Endothelial cell (in vitro differentiated cells): ENCODE measurements at regions not wholly inside any gene's neighbourhood (a gene's known extent, or its start where the extent isn't known, plus 50 kb on each side); places are given as distances from the start of the nearest gene placed in this dataset.

Source experiments
- DNase-seq: peaks from one replicate; pipeline ENCODE4 v3.0.0; 2021; ENCODE audit warnings: low spot score
- H3K27ac Mint-ChIP-seq: one replicate; pipeline ENCODE4 v1.8.0; 2021; ENCODE audit warnings: mixed read lengths, inconsistent platforms; ENCODE audit not compliant: unreplicated experiment
- H3K27me3 Mint-ChIP-seq: one replicate; pipeline ENCODE4 v1.8.0; 2021; ENCODE audit warnings: mild to moderate bottlenecking, moderate library complexity, mixed read lengths, inconsistent platforms; ENCODE audit not compliant: unreplicated experiment
- H3K36me3 Mint-ChIP-seq: one replicate; pipeline ENCODE4 v1.8.0; 2021; ENCODE audit warnings: mild to moderate bottlenecking, low read depth, mixed read lengths, inconsistent platforms; ENCODE audit not compliant: unreplicated experiment
- H3K4me1 Mint-ChIP-seq: one replicate; pipeline ENCODE4 v1.8.0; 2021; ENCODE audit warnings: mild to moderate bottlenecking, mixed read lengths, inconsistent platforms; ENCODE audit not compliant: unreplicated experiment
- H3K4me3 Mint-ChIP-seq: one replicate; pipeline ENCODE4 v1.8.0; 2021; ENCODE audit warnings: mild to moderate bottlenecking, mixed read lengths, inconsistent platforms; ENCODE audit not compliant: unreplicated experiment
- H3K9me3 Mint-ChIP-seq: one replicate; pipeline ENCODE4 v1.8.0; 2021; ENCODE audit warnings: mixed read lengths, inconsistent platforms; ENCODE audit not compliant: unreplicated experiment
- TF ChIP-seq, protein P1 (sequence below): fragments of 200-600 bp; sonication (generic); IDR thresholded peaks from one replicate; pipeline ENCODE4 v1.5.0; 2021; ENCODE audit warnings: antibody characterized with exemption; ENCODE audit not compliant: unreplicated experiment

- DNase-seq, result no peak
- TF ChIP-seq, protein P1, sequence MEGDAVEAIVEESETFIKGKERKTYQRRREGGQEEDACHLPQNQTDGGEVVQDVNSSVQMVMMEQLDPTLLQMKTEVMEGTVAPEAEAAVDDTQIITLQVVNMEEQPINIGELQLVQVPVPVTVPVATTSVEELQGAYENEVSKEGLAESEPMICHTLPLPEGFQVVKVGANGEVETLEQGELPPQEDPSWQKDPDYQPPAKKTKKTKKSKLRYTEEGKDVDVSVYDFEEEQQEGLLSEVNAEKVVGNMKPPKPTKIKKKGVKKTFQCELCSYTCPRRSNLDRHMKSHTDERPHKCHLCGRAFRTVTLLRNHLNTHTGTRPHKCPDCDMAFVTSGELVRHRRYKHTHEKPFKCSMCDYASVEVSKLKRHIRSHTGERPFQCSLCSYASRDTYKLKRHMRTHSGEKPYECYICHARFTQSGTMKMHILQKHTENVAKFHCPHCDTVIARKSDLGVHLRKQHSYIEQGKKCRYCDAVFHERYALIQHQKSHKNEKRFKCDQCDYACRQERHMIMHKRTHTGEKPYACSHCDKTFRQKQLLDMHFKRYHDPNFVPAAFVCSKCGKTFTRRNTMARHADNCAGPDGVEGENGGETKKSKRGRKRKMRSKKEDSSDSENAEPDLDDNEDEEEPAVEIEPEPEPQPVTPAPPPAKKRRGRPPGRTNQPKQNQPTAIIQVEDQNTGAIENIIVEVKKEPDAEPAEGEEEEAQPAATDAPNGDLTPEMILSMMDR, result no peak
- Mint-ChIP-seq H3K4me1 (no peaks in the 10 kb centered on the region), H3K27ac (no peak overlapping the region), H3K36me3 (no peaks in the 10 kb centered on the region), H3K27me3 (no peaks in the 10 kb centered on the region), H3K9me3 (no peaks in the 10 kb centered on the region), H3K4me3 (no peak overlapping the region)
These were observed 124.8 kb downstream of the TMTC3 start for GRCh38 chr12:88266806-88267360.

DNA sequence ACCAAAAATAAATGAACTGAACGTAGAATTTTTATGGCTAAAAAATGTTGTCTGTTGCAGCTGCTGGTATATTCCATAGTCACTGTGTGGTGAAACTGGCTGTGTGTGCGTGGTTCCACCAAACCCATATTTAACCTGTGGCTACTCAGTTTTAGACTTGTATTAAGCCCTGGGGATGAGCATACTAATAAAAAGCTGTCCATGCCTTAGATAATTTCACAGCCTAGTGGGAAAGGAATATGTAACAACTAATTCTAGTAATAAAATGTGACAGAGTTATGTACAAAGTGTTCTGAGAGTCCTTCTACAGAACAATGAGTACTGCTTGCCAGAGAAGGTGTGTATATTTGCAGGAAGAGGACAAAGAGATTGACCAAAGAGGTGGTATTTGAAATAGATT, 125.5 kb downstream of the TMTC3 start:
- Mint-ChIP-seq H3K9me3 (no peaks in the 10 kb centered on the region), H3K4me1 (no peaks in the 10 kb centered on the region), H3K36me3 (no peaks in the 10 kb centered on the region), H3K27ac (no peak overlapping the region), H3K27me3 (no peaks in the 10 kb centered on the region), H3K4me3 (no peak overlapping the region)
- TF ChIP-seq, protein P1, result no peak
- DNase-seq, result no peak

- Mint-ChIP-seq H3K27me3 (no peaks in the 10 kb centered on the region), H3K9me3 (no peaks in the 10 kb centered on the region), H3K4me3 (no peak overlapping the region), H3K4me1 (no peaks in the 10 kb centered on the region), H3K27ac (no peak overlapping the region), H3K36me3 (no peaks in the 10 kb centered on the region)
- no peak for DNase-seq
- TF ChIP-seq, protein P1, result no peak
These were observed 130.3 kb downstream of the TMTC3 start for GRCh38 chr12:88272456-88272855.

GRCh38 chr12:88273450-88273849, 131.3 kb downstream of the TMTC3 start:
- Mint-ChIP-seq H3K4me1 (no peaks in the 10 kb centered on the region), H3K27me3 (no peaks in the 10 kb centered on the region), H3K9me3 (no peaks in the 10 kb centered on the region), H3K4me3 (no peak overlapping the region), H3K27ac (no peak overlapping the region), H3K36me3 (no peaks in the 10 kb centered on the region)
- TF ChIP-seq, protein P1, result no peak
- no peak for DNase-seq

GRCh38 chr12:88273875-88274274, 131.8 kb downstream of the TMTC3 start:
- Mint-ChIP-seq H3K4me1 (no peaks in the 10 kb centered on the region), H3K27ac (no peak overlapping the region), H3K9me3 (no peaks in the 10 kb centered on the region), H3K36me3 (no peaks in the 10 kb centered on the region), H3K4me3 (no peak overlapping the region), H3K27me3 (no peaks in the 10 kb centered on the region)
- TF ChIP-seq, protein P1, result no peak
- DNase-seq, result no peak
